DOHH2 (cell line): ENCODE measurements at regions not wholly inside any gene's neighbourhood (a gene's known extent, or its start where the extent isn't known, plus 50 kb on each side); places are given as distances from the start of the nearest gene placed in this dataset.

Experiments used
- EZH2phosphoT487 ChIP-seq: fragments of 200-600 bp; sonication (generic); IDR thresholded peaks from 2 replicates; pipeline ENCODE4 v1.6.1; 2017; ENCODE audit warnings: borderline replicate concordance, mild to moderate bottlenecking, antibody characterized with exemption, low read length, moderate library complexity, mixed read lengths
- TF ChIP-seq, protein P1 (sequence below): fragments of 200-600 bp; sonication (generic); IDR thresholded peaks from one replicate; pipeline ENCODE4 v1.5.1; 2014; ENCODE audit warnings: antibody characterized with exemption, mild to moderate bottlenecking, low read depth, low read length; ENCODE audit not compliant: poor library complexity, severe bottlenecking

DNA sequence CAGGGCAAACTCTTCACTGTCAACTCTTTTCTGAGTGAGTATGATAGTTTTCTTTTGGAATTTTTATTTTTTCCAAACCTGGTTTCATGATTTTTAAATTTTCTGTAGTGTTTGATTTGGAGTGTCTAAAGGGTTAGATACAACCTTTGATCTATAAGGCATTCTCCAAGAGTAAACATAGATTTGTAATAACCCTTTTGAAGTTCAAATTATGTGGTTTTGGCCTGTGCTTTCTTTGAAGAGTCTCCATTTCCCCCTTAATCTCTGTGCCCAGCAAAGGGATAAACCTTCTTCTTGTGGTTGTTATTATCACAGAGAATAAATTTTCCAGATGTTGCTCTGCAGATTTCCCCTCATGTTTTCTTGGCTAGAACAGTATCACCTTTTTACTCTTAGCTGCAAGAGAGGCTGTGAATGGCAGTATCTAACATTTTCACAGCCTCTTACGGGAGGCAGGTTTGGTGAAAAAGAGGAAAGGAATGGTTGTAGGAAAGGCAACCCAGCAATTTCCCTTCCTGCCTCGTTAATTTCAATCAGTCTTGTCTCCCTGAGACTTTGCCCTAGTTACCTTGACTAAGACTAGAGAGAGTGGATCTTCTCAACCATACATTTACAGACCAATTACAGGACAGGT, 83.3 kb upstream of the AKIRIN2 start:
- TF ChIP-seq, protein P1, sequence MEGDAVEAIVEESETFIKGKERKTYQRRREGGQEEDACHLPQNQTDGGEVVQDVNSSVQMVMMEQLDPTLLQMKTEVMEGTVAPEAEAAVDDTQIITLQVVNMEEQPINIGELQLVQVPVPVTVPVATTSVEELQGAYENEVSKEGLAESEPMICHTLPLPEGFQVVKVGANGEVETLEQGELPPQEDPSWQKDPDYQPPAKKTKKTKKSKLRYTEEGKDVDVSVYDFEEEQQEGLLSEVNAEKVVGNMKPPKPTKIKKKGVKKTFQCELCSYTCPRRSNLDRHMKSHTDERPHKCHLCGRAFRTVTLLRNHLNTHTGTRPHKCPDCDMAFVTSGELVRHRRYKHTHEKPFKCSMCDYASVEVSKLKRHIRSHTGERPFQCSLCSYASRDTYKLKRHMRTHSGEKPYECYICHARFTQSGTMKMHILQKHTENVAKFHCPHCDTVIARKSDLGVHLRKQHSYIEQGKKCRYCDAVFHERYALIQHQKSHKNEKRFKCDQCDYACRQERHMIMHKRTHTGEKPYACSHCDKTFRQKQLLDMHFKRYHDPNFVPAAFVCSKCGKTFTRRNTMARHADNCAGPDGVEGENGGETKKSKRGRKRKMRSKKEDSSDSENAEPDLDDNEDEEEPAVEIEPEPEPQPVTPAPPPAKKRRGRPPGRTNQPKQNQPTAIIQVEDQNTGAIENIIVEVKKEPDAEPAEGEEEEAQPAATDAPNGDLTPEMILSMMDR = no peak
- no peak for TF ChIP-seq EZH2phosphoT487
